Vagina (tissue), 2 donors: ENCODE measurements at regions not wholly inside any gene's neighbourhood (a gene's known extent, or its start where the extent isn't known, plus 50 kb on each side); places are given as distances from the start of the nearest gene placed in this dataset.

ENCODE experiments used
- POLR2A ChIP-seq, 2 donors: fragments of 450-650 bp; IDR thresholded peaks; one replicate each; pipeline ENCODE4 v1.6.1; 2017; ENCODE audit warnings: antibody characterized with exemption in 2 of 2, mild to moderate bottlenecking in 2 of 2, moderate library complexity in 2 of 2
- POLR2AphosphoS5 ChIP-seq, 2 donors: sonication (generic); formaldehyde crosslinking; IDR thresholded peaks; one replicate each; pipeline ENCODE4 v1.9.0; 2017; ENCODE audit warnings: antibody characterized with exemption in 2 of 2, mild to moderate bottlenecking in 2 of 2, low read depth in 1 of 2; ENCODE audit not compliant: insufficient read depth in 1 of 2
- TF ChIP-seq, protein P1 (sequence below), 3 experiments: fragments of 450-650 bp in 2 of 3; fragments of 200-600 bp in 1 of 3; sonication (generic) in 1 of 3; IDR thresholded peaks; one replicate each; pipeline ENCODE4 v1.5.1; 2017 to 2019; ENCODE audit warnings: antibody characterized with exemption in 3 of 3, mild to moderate bottlenecking in 2 of 3, moderate library complexity in 2 of 3

- TF ChIP-seq, protein P1, sequence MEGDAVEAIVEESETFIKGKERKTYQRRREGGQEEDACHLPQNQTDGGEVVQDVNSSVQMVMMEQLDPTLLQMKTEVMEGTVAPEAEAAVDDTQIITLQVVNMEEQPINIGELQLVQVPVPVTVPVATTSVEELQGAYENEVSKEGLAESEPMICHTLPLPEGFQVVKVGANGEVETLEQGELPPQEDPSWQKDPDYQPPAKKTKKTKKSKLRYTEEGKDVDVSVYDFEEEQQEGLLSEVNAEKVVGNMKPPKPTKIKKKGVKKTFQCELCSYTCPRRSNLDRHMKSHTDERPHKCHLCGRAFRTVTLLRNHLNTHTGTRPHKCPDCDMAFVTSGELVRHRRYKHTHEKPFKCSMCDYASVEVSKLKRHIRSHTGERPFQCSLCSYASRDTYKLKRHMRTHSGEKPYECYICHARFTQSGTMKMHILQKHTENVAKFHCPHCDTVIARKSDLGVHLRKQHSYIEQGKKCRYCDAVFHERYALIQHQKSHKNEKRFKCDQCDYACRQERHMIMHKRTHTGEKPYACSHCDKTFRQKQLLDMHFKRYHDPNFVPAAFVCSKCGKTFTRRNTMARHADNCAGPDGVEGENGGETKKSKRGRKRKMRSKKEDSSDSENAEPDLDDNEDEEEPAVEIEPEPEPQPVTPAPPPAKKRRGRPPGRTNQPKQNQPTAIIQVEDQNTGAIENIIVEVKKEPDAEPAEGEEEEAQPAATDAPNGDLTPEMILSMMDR (IDR thresholded peaks at IDR 0.05) = no peak
- TF ChIP-seq POLR2AphosphoS5 (IDR thresholded peaks at IDR 0.05; ENCODE audit: insufficient read depth in 1 of 2, low read depth in 1 of 2) = no peak
- TF ChIP-seq POLR2A (IDR thresholded peaks at IDR 0.05) = no peak
These were observed 378.2 kb upstream of the MAOA start for GRCh38 chrX:43277879-43278278.
